ENCODE measurements at regions not wholly inside any gene's neighbourhood (a gene's known extent, or its start where the extent isn't known, plus 50 kb on each side); places are given as distances from the start of the nearest gene placed in this dataset.

DNA sequence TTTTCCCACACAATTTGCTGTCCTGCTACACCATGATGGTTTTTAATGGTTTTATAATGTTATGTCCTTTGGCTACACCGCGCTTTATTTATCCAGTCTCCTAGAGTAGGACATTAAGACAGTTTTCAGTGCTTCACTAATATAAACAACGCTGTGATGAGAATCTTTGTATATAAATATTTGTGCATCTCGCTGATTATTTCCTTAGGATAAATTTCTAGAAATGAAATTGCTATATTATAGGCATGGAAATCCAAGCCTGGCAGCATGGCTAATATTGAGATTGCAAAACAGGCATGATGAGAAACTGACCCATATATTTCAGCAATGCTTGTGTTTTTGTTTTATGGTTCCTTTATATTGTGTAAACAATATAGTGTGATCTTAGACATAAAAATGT lies 81.4 kb upstream of the ATXN1 start:
- no peak for DNase-seq (ENCODE audit: low read depth)
- H3K4me3 ChIP-seq (ENCODE audit: low read depth, low read length), result no peak overlapping the region
- TF ChIP-seq, protein P1, sequence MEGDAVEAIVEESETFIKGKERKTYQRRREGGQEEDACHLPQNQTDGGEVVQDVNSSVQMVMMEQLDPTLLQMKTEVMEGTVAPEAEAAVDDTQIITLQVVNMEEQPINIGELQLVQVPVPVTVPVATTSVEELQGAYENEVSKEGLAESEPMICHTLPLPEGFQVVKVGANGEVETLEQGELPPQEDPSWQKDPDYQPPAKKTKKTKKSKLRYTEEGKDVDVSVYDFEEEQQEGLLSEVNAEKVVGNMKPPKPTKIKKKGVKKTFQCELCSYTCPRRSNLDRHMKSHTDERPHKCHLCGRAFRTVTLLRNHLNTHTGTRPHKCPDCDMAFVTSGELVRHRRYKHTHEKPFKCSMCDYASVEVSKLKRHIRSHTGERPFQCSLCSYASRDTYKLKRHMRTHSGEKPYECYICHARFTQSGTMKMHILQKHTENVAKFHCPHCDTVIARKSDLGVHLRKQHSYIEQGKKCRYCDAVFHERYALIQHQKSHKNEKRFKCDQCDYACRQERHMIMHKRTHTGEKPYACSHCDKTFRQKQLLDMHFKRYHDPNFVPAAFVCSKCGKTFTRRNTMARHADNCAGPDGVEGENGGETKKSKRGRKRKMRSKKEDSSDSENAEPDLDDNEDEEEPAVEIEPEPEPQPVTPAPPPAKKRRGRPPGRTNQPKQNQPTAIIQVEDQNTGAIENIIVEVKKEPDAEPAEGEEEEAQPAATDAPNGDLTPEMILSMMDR (IDR thresholded peaks at IDR 0.05; ENCODE audit: low read depth, low read length, missing control alignments), result no peak

DNA sequence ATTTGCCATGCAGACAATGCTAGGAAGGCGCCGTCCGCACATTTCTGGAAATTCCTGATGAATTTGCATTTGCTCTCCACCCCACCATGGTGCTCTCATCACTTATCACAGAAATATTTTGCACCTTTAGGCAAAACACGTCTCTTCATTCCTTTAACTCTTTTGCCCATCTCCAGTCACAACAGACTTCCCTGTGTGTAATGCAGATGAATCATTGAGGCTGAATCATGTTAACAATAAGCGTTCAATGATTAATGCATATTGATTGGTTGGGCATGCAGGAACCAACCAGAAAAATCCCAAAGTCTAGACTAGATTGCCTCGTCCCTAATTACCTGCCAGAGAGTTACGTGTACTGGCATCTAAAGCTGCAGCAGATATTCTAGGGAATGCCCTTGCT lies 80.0 kb upstream of the ATXN1 start:
- DNase-seq (ENCODE audit: low read depth), result no peak
- no peak overlapping the region for H3K4me3 ChIP-seq (ENCODE audit: low read depth, low read length)
- TF ChIP-seq, protein P1 (IDR thresholded peaks at IDR 0.05; ENCODE audit: low read depth, low read length, missing control alignments), result no peak

DNA sequence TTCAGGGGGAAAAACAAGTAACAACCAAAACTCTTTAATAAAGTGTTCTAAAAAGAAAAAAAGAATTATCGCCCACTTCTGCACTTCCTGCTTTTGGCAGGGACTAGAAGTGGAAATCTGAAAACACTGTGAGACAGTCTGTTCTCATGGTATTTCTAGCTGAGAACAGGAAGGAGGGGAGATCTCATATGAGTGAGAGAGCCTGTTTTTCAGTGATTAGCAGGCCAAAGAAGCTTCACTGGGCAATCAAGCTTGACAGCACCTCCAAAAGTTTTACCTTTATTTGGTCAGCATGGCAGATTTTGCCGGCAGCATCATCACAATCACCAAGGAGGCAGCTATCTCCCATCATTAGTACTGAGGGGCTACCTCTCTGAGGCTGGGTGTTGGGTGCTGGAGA lies 79.5 kb upstream of the ATXN1 start:
- no peak overlapping the region for H3K4me3 ChIP-seq (ENCODE audit: low read depth, low read length)
- TF ChIP-seq, protein P1 (IDR thresholded peaks at IDR 0.05; ENCODE audit: low read depth, low read length, missing control alignments), result no peak
- DNase-seq (ENCODE audit: low read depth), result no peak

DNA sequence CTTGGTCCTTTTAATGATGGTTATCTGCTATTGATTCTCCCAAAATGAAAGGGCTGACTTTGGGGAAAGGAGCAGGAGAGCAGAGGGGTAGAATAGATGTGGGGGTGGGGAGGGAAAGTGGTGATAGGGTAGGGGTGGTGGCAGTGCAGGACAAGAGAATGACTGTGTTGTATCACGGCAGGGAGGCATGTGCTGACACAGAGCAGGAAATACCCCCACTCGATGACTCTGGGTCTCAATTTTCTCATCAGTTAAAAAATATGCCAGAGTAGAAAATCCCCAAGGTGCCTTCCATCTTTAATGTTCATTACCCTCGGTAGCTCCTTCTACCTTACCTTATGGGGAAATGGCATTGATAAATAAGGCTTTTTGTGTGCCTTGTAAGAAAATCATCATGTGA lies 79.0 kb upstream of the ATXN1 start:
- no peak overlapping the region for H3K4me3 ChIP-seq (ENCODE audit: low read depth, low read length)
- TF ChIP-seq, protein P1 (IDR thresholded peaks at IDR 0.05; ENCODE audit: low read depth, low read length, missing control alignments), result no peak
- DNase-seq (ENCODE audit: low read depth), result no peak

DNA sequence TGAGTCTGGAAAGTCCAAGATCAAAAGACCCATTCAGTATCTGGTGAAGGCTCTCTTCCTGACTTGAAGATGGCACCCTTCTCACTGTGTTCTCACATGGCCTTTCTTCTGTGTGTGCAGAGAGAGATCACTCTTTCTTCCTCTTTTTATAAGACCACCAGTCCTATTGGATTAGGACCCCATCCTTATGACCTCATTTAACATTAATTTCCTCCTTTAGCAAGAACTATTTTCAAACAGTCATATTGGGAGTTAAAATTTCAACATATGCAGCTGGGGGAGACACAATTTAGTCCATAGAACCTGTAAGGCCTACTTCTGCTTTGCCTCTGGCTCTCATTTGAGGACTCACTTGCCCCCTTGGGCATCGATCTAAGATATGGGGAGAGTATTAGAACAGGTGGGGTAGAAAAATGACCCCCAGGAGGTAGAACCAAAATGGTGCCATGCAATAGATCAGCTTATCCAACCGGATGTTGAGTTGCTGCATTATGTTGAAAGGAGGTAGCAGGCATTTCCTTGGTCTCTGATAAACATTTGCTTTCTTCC lies 78.4 kb upstream of the ATXN1 start:
- DNase-seq (ENCODE audit: low read depth), result no peak
- TF ChIP-seq, protein P1 (IDR thresholded peaks at IDR 0.05; ENCODE audit: low read depth, low read length, missing control alignments), result no peak
- H3K4me3 ChIP-seq (ENCODE audit: low read depth, low read length), result no peak overlapping the region

DNA sequence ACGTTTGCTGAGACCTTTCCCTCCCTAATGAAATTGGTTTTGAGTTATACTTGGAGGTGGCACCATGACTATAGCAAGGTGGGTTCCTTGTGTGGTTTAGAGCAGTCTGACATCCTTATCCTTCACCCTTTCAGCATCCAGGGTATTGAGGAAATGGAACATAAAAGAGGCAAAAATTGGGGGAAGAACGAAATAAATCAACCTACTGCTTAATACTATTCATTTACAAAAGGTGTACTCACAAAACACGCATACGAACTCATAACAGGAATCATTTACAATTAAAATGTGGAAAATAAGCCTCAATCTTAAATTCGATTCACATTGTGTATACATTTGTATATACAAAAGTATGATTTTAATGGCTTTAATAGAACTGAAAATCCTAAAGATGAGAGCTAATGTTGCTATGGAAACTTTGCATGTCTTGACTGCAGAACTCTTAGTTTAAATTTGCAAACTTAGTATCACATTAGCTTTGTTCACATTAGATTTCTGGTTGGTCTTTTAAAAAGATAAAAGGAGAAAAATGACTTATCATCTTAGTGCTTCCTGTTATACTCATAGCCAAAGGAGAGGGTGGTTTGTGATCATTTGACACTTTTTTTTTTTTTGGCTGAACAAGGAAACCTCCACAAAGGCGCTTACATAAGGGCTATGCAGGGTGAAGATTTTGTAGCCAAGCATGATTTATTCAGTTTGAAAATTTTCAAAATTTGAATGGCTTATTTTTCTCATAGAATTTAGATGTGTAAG lies 76.1 kb upstream of the ATXN1 start:
- TF ChIP-seq, protein P1 (IDR thresholded peaks at IDR 0.05; ENCODE audit: low read depth, low read length, missing control alignments), result no peak
- H3K4me3 ChIP-seq (ENCODE audit: low read depth, low read length), result no peak overlapping the region
- no peak for DNase-seq (ENCODE audit: low read depth)

Data from GM12864 (cell line).